Spleen (tissue), 11 donors: ENCODE measurements at regions not wholly inside any gene's neighbourhood (a gene's known extent, or its start where the extent isn't known, plus 50 kb on each side); places are given as distances from the start of the nearest gene placed in this dataset.

ENCODE experiments used
- DNase-seq: peaks from one replicate; pipeline ENCODE4 v3.0.0-alpha.2; 2020
- H3K27ac ChIP-seq, 8 donors: fragments of 200-600 bp; sonication (generic) in 7 of 8; 1 replicate in 4 of 8; 2 replicates in 4 of 8; pipeline versions ENCODE4 v1.5.0 to v1.8.0; 2016 to 2021; ENCODE audit warnings: inconsistent platforms in 4 of 8, mild to moderate bottlenecking in 4 of 8, moderate library complexity in 1 of 8
- H3K27me3 ChIP-seq, 7 donors: fragments of 200-600 bp; sonication (generic) in 6 of 7; replicated peaks in 1 of 7; 1 replicate in 4 of 7; 2 replicates in 3 of 7; pipeline versions ENCODE4 v1.5.0 to v1.8.0; 2016 to 2021; ENCODE audit warnings: inconsistent platforms in 3 of 7, mild to moderate bottlenecking in 1 of 7
- H3K36me3 ChIP-seq, 6 donors: fragments of 200-600 bp; sonication (generic) in 5 of 6; 1 replicate in 4 of 6; 2 replicates in 2 of 6; pipeline versions ENCODE4 v1.5.0 to v1.8.0; 2016 to 2021; ENCODE audit warnings: inconsistent platforms in 2 of 6
- H3K4me1 ChIP-seq, 6 donors: fragments of 200-600 bp; sonication (generic) in 5 of 6; 1 replicate in 3 of 6; 2 replicates in 3 of 6; pipeline versions ENCODE4 v1.5.0 to v1.8.0; 2016 to 2021; ENCODE audit warnings: inconsistent platforms in 3 of 6
- H3K4me3 ChIP-seq, 8 donors: fragments of 200-600 bp; sonication (generic) in 7 of 8; 1 replicate in 4 of 8; 2 replicates in 4 of 8; pipeline versions ENCODE4 v1.5.0 to v1.8.0; 2016 to 2021; ENCODE audit warnings: inconsistent platforms in 4 of 8, mild to moderate bottlenecking in 4 of 8, moderate library complexity in 2 of 8
- H3K9me3 ChIP-seq, 8 donors: fragments of 200-600 bp; sonication (generic) in 7 of 8; 1 replicate in 4 of 8; 2 replicates in 4 of 8; pipeline versions ENCODE4 v1.5.0 to v1.8.0; 2016 to 2021; ENCODE audit warnings: inconsistent platforms in 4 of 8
- CTCF ChIP-seq, 11 experiments: fragments of 200-600 bp in 7 of 11; fragments of 450-650 bp in 4 of 11; sonication (generic) in 4 of 11; IDR thresholded peaks in 8 of 11; conservative IDR thresholded peaks in 3 of 11; 1 replicate in 7 of 11; 2 replicates in 4 of 11; pipeline versions ENCODE4 v1.4.0 to v1.8.0; 2016 to 2021; ENCODE audit warnings: antibody characterized with exemption in 11 of 11, inconsistent platforms in 4 of 11, mild to moderate bottlenecking in 1 of 11
- POLR2A ChIP-seq, 3 donors: fragments of 450-650 bp; IDR thresholded peaks; one replicate each; pipeline ENCODE4 v1.5.1; 2017; ENCODE audit warnings: antibody characterized with exemption in 3 of 3, mild to moderate bottlenecking in 1 of 3
- POLR2AphosphoS5 ChIP-seq, 3 donors: sonication (generic); formaldehyde crosslinking; IDR thresholded peaks; one replicate each; pipeline ENCODE4 v1.5.1; 2017; ENCODE audit warnings: antibody characterized with exemption in 3 of 3
- WGBS, 5 donors: extraction: QIAGEN DNeasy Blood & Tissue Kit in 3 of 5; methylation state at CpG; one replicate each; pipeline versions ENCODE4 v1.1.5 to v1.1.7; 2013 to 2018; 5-methylcytosine and 5-hydroxymethylcytosine counted together
- intact Hi-C: fragments of 100-400 bp; cut with DNase I; formaldehyde crosslinking; loops from one replicate; pipeline ENCODE4 v1.15.0; 2023; ENCODE audit warnings: low total_unique reads
- donor health status: healthy with polysubstance abuse.
- donor health status: DM: no; HTN: no; CAD: no; lungs with moderate emphysema.
- donor health status: DM: no; HTN: no; CAD: no.
- donor health status: Bipolar disorder and iron deficiency.
- donor health status: healthy.
- donor health status: DM: no; HTN: no; CAD: no.
- donor health status: DM: yes; HTN: yes; CAD: no.

GRCh38 chr4:55186123-55186522, 60.7 kb upstream of the KDR start:
- Histone ChIP-seq H3K4me3 (no peak overlapping the region), H3K27me3 (peaks cover 0 to 13% (median 0%) of the 10 kb centered on the region in 7 donors), H3K36me3 (no peaks in the 10 kb centered on the region), H3K9me3 (peaks cover 0 to 5% (median 0%) of the 10 kb centered on the region in 8 donors), H3K4me1 (peaks cover 0 to 13% (median 0%) of the 10 kb centered on the region in 6 donors), H3K27ac (no peak overlapping the region)
- TF ChIP-seq CTCF (IDR thresholded peaks at IDR 0.05 in 8 of 11, conservative IDR thresholded peaks at IDR 0.05 in 3 of 11) (no peak), POLR2AphosphoS5 (IDR thresholded peaks at IDR 0.05) (no peak), POLR2A (IDR thresholded peaks at IDR 0.05) (no peak)
- intact Hi-C loops = loop anchor here (10.0 kb wide), 1 partner anchor 139 kb away; no protein-coding TSS in a partner anchor
- no peak for DNase-seq

- Histone ChIP-seq H3K4me3 (no peak overlapping the region), H3K4me1 (peaks cover 0 to 13% (median 0%) of the 10 kb centered on the region in 6 donors), H3K27me3 (peaks cover 0 to 8% (median 0%) of the 10 kb centered on the region in 7 donors), H3K27ac (no peak overlapping the region), H3K9me3 (peaks cover 0 to 9% (median 2%) of the 10 kb centered on the region in 8 donors), H3K36me3 (no peaks in the 10 kb centered on the region)
- intact Hi-C loops = loop anchor here (10.0 kb wide), 1 partner anchor 138 kb away; no protein-coding TSS in a partner anchor
- TF ChIP-seq CTCF (IDR thresholded peaks at IDR 0.05 in 8 of 11, conservative IDR thresholded peaks at IDR 0.05 in 3 of 11) (no peak), POLR2AphosphoS5 (IDR thresholded peaks at IDR 0.05) (no peak), POLR2A (IDR thresholded peaks at IDR 0.05) (no peak)
- 51 to 69% (median 62%) methylated on average over 3 of the region's 3 CpGs for WGBS, 5 donors
- DNase-seq = no peak
Observed at GRCh38 chr4:55186700-55187099, 61.3 kb upstream of the KDR start.

- Histone ChIP-seq H3K36me3 (no peaks in the 10 kb centered on the region), H3K9me3 (peaks cover 0 to 9% (median under 1%) of the 10 kb centered on the region in 8 donors), H3K27ac (no peak overlapping the region), H3K4me3 (no peak overlapping the region), H3K4me1 (no peaks in the 10 kb centered on the region), H3K27me3 (peaks cover 0 to 16% (median 0%) of the 10 kb centered on the region in 7 donors)
- TF ChIP-seq POLR2AphosphoS5 (IDR thresholded peaks at IDR 0.05) = peak in 1 of 3 donors; percentile 40
- TF ChIP-seq CTCF (IDR thresholded peaks at IDR 0.05 in 8 of 11, conservative IDR thresholded peaks at IDR 0.05 in 3 of 11) = no peak
- intact Hi-C loops = no loop called here
- DNase-seq = no peak
- 53 to 82% (median 62%) methylated on average over 3 of the region's 3 CpGs for WGBS, 5 donors
Observed at GRCh38 chr4:55214172-55214571, 88.8 kb upstream of the KDR start.

GRCh38 chr4:55215087-55215486, 89.7 kb upstream of the KDR start:
- no peak overlapping the region for H3K27ac ChIP-seq
- H3K36me3 ChIP-seq = no peaks in the 10 kb centered on the region
- WGBS, 5 donors = 69 to 85% (median 76%) methylated on average over 1 of the region's 1 CpG
- H3K27me3 ChIP-seq = peaks cover 0 to 17% (median 0%) of the 10 kb centered on the region in 7 donors
- no peak for DNase-seq
- no peaks in the 10 kb centered on the region for H3K4me1 ChIP-seq
- H3K9me3 ChIP-seq = no peaks in the 10 kb centered on the region
- TF ChIP-seq CTCF (IDR thresholded peaks at IDR 0.05 in 8 of 11, conservative IDR thresholded peaks at IDR 0.05 in 3 of 11) (no peak), POLR2A (IDR thresholded peaks at IDR 0.05) (no peak), POLR2AphosphoS5 (IDR thresholded peaks at IDR 0.05) (no peak)
- intact Hi-C loops = no loop called here
- no peak overlapping the region for H3K4me3 ChIP-seq
